Hepatocyte (in vitro differentiated cells): ENCODE measurements at regions not wholly inside any gene's neighbourhood (a gene's known extent, or its start where the extent isn't known, plus 50 kb on each side); places are given as distances from the start of the nearest gene placed in this dataset.

ENCODE experiments used
- DNase-seq: peaks from one replicate; pipeline ENCODE4 v3.0.0-alpha.2; 2016; ENCODE audit warnings: low spot score
- H2AFZ ChIP-seq: fragments of 200-600 bp; sonication (generic); 2 replicates; pipeline ENCODE4 v1.6.0; 2016; ENCODE audit warnings: antibody characterized with exemption, mild to moderate bottlenecking
- H3K27ac ChIP-seq: fragments of 200-600 bp; sonication (generic); 2 replicates; pipeline ENCODE4 v1.5.1; 2016; ENCODE audit warnings: mild to moderate bottlenecking
- H3K27me3 ChIP-seq: fragments of 200-600 bp; sonication (generic); 2 replicates; pipeline ENCODE4 v1.6.1; 2016
- H3K36me3 ChIP-seq: fragments of 200-600 bp; sonication (generic); replicated peaks from 2 replicates; pipeline ENCODE4 v1.5.1; 2016; ENCODE audit warnings: low read depth; ENCODE audit not compliant: insufficient read depth
- H3K4me1 ChIP-seq: fragments of 200-600 bp; sonication (generic); 2 replicates; pipeline ENCODE4 v1.5.1; 2016; ENCODE audit warnings: mild to moderate bottlenecking, moderate library complexity; ENCODE audit not compliant: insufficient read depth
- H3K4me2 ChIP-seq: fragments of 200-600 bp; sonication (generic); 2 replicates; pipeline ENCODE4 v1.6.0; 2016
- H3K4me3 ChIP-seq: fragments of 200-600 bp; sonication (generic); 2 replicates; pipeline ENCODE4 v1.5.1; 2016; ENCODE audit warnings: mild to moderate bottlenecking
- H3K79me2 ChIP-seq: fragments of 200-600 bp; sonication (generic); 2 replicates; pipeline ENCODE4 v1.6.0; 2017; ENCODE audit warnings: mild to moderate bottlenecking
- H3K9me2 ChIP-seq: fragments of 200-600 bp; sonication (generic); replicated peaks from 2 replicates; pipeline ENCODE4 v1.6.0; 2017; ENCODE audit warnings: mild to moderate bottlenecking; ENCODE audit not compliant: insufficient read depth
- H3K9me3 ChIP-seq: fragments of 200-600 bp; sonication (generic); 2 replicates; pipeline ENCODE4 v1.5.1; 2016; ENCODE audit warnings: low read depth, mild to moderate bottlenecking
- H4K20me1 ChIP-seq: fragments of 200-600 bp; sonication (generic); 2 replicates; pipeline ENCODE4 v1.6.0; 2016; ENCODE audit warnings: mild to moderate bottlenecking; ENCODE audit not compliant: insufficient read depth, poor library complexity, severe bottlenecking
- CTCF ChIP-seq: fragments of 200-600 bp; sonication (generic); IDR thresholded peaks from 2 replicates; pipeline ENCODE4 v1.5.1; 2016; ENCODE audit warnings: antibody characterized with exemption, mild to moderate bottlenecking; ENCODE audit not compliant: poor library complexity
- EZH2 ChIP-seq: fragments of 200-600 bp; sonication (generic); IDR thresholded peaks from 2 replicates; pipeline ENCODE4 v1.6.1; 2016; ENCODE audit warnings: antibody characterized with exemption, mild to moderate bottlenecking, borderline replicate concordance
- EZH2phosphoT487 ChIP-seq: fragments of 200-600 bp; sonication (generic); IDR thresholded peaks from one replicate; pipeline ENCODE4 v1.6.1; 2018; ENCODE audit warnings: antibody characterized with exemption, mild to moderate bottlenecking, low read depth, moderate library complexity; ENCODE audit not compliant: unreplicated experiment, severe bottlenecking
- WGBS: methylation state at CpG from one replicate; pipeline ENCODE4 v1.1.6; 2016; ENCODE audit warnings: low lambda C conversion rate; ENCODE audit errors: missing lambda C conversion rate; 5-methylcytosine and 5-hydroxymethylcytosine counted together

GRCh38 chr22:48503876-48504275 is 1323.8 kb downstream of the BRD1 start:
- no peaks in the 10 kb centered on the region for H3K9me3 ChIP-seq
- no peaks in the 10 kb centered on the region for H3K27me3 ChIP-seq
- no peaks in the 10 kb centered on the region for H4K20me1 ChIP-seq
- H2AFZ ChIP-seq: no peak overlapping the region
- TF ChIP-seq CTCF: no peak
- H3K4me1 ChIP-seq: no peaks in the 10 kb centered on the region
- H3K27ac ChIP-seq: no peak overlapping the region
- 83% methylated on average over 9 of the region's 9 CpGs for WGBS
- no peaks in the 10 kb centered on the region for H3K79me2 ChIP-seq
- DNase-seq: no peak
- no peak overlapping the region for H3K4me2 ChIP-seq
- H3K9me2 ChIP-seq: no peaks in the 10 kb centered on the region
- H3K36me3 ChIP-seq: no peaks in the 10 kb centered on the region
- H3K4me3 ChIP-seq: no peak overlapping the region

GRCh38 chr22:48503035-48503625 is 1324.5 kb downstream of the BRD1 start:
- Histone ChIP-seq H3K9me2 (no peaks in the 10 kb centered on the region), H3K79me2 (no peaks in the 10 kb centered on the region), H3K27ac (no peak overlapping the region), H2AFZ (no peak overlapping the region), H3K4me3 (no peak overlapping the region), H3K4me2 (no peak overlapping the region), H3K36me3 (no peaks in the 10 kb centered on the region), H4K20me1 (no peaks in the 10 kb centered on the region), H3K4me1 (no peaks in the 10 kb centered on the region), H3K9me3 (no peaks in the 10 kb centered on the region), H3K27me3 (no peaks in the 10 kb centered on the region)
- TF ChIP-seq CTCF: no peak
- TF ChIP-seq EZH2: no peak
- no peak for TF ChIP-seq EZH2phosphoT487
- no peak for DNase-seq
- 89% methylated on average over 13 of the region's 13 CpGs for WGBS

GRCh38 chr22:48501231-48501750 is 1326.4 kb downstream of the BRD1 start:
- H3K27ac ChIP-seq: no peak overlapping the region

More at GRCh38 chr22:48501231-48501750, 1326.4 kb downstream of the BRD1 start:
- Histone ChIP-seq H2AFZ (no peak overlapping the region), H3K79me2 (no peaks in the 10 kb centered on the region), H3K36me3 (no peaks in the 10 kb centered on the region), H3K9me2 (no peaks in the 10 kb centered on the region), H3K4me1 (no peaks in the 10 kb centered on the region), H3K4me2 (no peak overlapping the region), H3K4me3 (no peak overlapping the region), H3K27me3 (no peaks in the 10 kb centered on the region), H3K9me3 (no peaks in the 10 kb centered on the region), H4K20me1 (no peaks in the 10 kb centered on the region)
- WGBS: 92% methylated on average over 19 of the region's 21 CpGs
- no peak for DNase-seq
- no peak for TF ChIP-seq CTCF
- no peak for TF ChIP-seq EZH2phosphoT487
- no peak for TF ChIP-seq EZH2
